Left kidney (tissue), 1 donor: ENCODE measurements at regions not wholly inside any gene's neighbourhood (a gene's known extent, or its start where the extent isn't known, plus 50 kb on each side); places are given as distances from the start of the nearest gene placed in this dataset.
"Not testable (repeated sequence)": the region's sequence is repeated elsewhere in the genome, so short reads cannot be mapped to it uniquely, and the experiment has no call there.

Source experiments
- DNase-seq: peaks from one replicate; pipeline ENCODE4 v3.0.0-alpha.2; 2013

GRCh38 chrX:90848595-90848994 is 586.0 kb upstream of the PABPC5 start:
- DNase-seq = not testable (repeated sequence)

GRCh38 chrX:90883479-90883878 is 551.2 kb upstream of the PABPC5 start:
- no peak for DNase-seq

- not testable (repeated sequence) for DNase-seq
Measured at GRCh38 chrX:90914816-90915215, 519.8 kb upstream of the PABPC5 start.

GRCh38 chrX:90946870-90947269 is 487.8 kb upstream of the PABPC5 start:
- DNase-seq = not testable (repeated sequence)

- not testable (repeated sequence) for DNase-seq
Measured at GRCh38 chrX:90995191-90995590, 439.4 kb upstream of the PABPC5 start.

- DNase-seq = not testable (repeated sequence)
Measured at GRCh38 chrX:91018111-91018510, 416.5 kb upstream of the PABPC5 start.

GRCh38 chrX:91039777-91040176 is 394.9 kb upstream of the PABPC5 start:
- no peak for DNase-seq

- DNase-seq = no peak
Measured at GRCh38 chrX:91066104-91066503, 368.5 kb upstream of the PABPC5 start.

GRCh38 chrX:91079342-91080114 is 355.1 kb upstream of the PABPC5 start:
- DNase-seq = no peak

GRCh38 chrX:91080822-91081221 is 353.8 kb upstream of the PABPC5 start:
- DNase-seq = no peak

GRCh38 chrX:91081873-91082272 is 352.8 kb upstream of the PABPC5 start:
- no peak for DNase-seq

GRCh38 chrX:91108761-91109160 is 325.9 kb upstream of the PABPC5 start:
- DNase-seq = no peak

GRCh38 chrX:91122151-91122694 is 312.4 kb upstream of the PABPC5 start:
- DNase-seq = no peak

- peak; percentile 37 for DNase-seq
Measured at GRCh38 chrX:91137883-91138282, 296.8 kb upstream of the PABPC5 start.
